ENCODE measurements at regions not wholly inside any gene's neighbourhood (a gene's known extent, or its start where the extent isn't known, plus 50 kb on each side); places are given as distances from the start of the nearest gene placed in this dataset.

- Mint-ChIP-seq H3K4me3 (ENCODE audit: low read depth, unreplicated experiment) (no peak overlapping the region), H3K4me1 (ENCODE audit: low read depth, unreplicated experiment) (no peaks in the 10 kb centered on the region), H3K9me3 (ENCODE audit: low read depth, unreplicated experiment) (no peaks in the 10 kb centered on the region), H3K27ac (ENCODE audit: unreplicated experiment) (no peak overlapping the region), H3K27me3 (ENCODE audit: unreplicated experiment) (peaks cover 12% of the 10 kb centered on the region), H3K36me3 (ENCODE audit: insufficient read depth, unreplicated experiment) (no peaks in the 10 kb centered on the region)
- intact Hi-C loops (cut with micrococcal nuclease; ENCODE audit: unreplicated experiment): no loop called here
- DNase-seq: no peak
- no peak for TF ChIP-seq CTCF (IDR thresholded peaks at IDR 0.05; ENCODE audit: unreplicated experiment)
- CTCF ChIA-PET: no interaction called here
- no TSS peak for BruUV-seq (replicated peaks)
Measured at GRCh38 chr20:21569586-21569985, 55.7 kb upstream of the NKX2-2 start.

GRCh38 chr20:21564127-21564773 is 50.4 kb upstream of the NKX2-2 start:
- no peaks in the 10 kb centered on the region for H3K4me1 Mint-ChIP-seq (ENCODE audit: low read depth, unreplicated experiment)
- no peak for DNase-seq
- H3K27me3 Mint-ChIP-seq (ENCODE audit: unreplicated experiment): peaks cover 13% of the 10 kb centered on the region
- no TSS peak for BruUV-seq (replicated peaks)
- no peaks in the 10 kb centered on the region for H3K36me3 Mint-ChIP-seq (ENCODE audit: insufficient read depth, unreplicated experiment)
- CTCF ChIA-PET: no interaction called here
- TF ChIP-seq CTCF (IDR thresholded peaks at IDR 0.05; ENCODE audit: unreplicated experiment): no peak
- H3K27ac Mint-ChIP-seq (ENCODE audit: unreplicated experiment): no peak overlapping the region
- H3K4me3 Mint-ChIP-seq (ENCODE audit: low read depth, unreplicated experiment): no peak overlapping the region
- intact Hi-C loops (cut with micrococcal nuclease; ENCODE audit: unreplicated experiment): no loop called here
- H3K9me3 Mint-ChIP-seq (ENCODE audit: low read depth, unreplicated experiment): no peaks in the 10 kb centered on the region
